Loucy (cell line): ENCODE measurements at regions not wholly inside any gene's neighbourhood (a gene's known extent, or its start where the extent isn't known, plus 50 kb on each side); places are given as distances from the start of the nearest gene placed in this dataset.

Experiments
- H2AFZ ChIP-seq: fragments of 200-600 bp; sonication (generic); 2 replicates; pipeline ENCODE4 v1.6.0; 2016; ENCODE audit warnings: antibody characterized with exemption, mild to moderate bottlenecking, low read length, moderate library complexity
- H3F3A ChIP-seq: fragments of 200-600 bp; 2 replicates; pipeline ENCODE4 v1.6.0; 2016; ENCODE audit warnings: antibody characterized with exemption, low read depth, mild to moderate bottlenecking
- H3K27me3 ChIP-seq: fragments of 200-600 bp; sonication (generic); 2 replicates; pipeline ENCODE4 v1.6.1; 2014; ENCODE audit warnings: low read length, mild to moderate bottlenecking; ENCODE audit not compliant: insufficient read depth, poor library complexity, severe bottlenecking
- H3K36me3 ChIP-seq: fragments of 200-600 bp; sonication (generic); 2 replicates; pipeline ENCODE4 v1.6.1; 2016; ENCODE audit warnings: low read length; ENCODE audit not compliant: insufficient read depth
- H3K4me1 ChIP-seq: fragments of 200-600 bp; sonication (generic); 2 replicates; pipeline ENCODE4 v1.5.1; 2014; ENCODE audit warnings: low read length, mild to moderate bottlenecking; ENCODE audit not compliant: insufficient read depth, poor library complexity, severe bottlenecking
- H3K4me2 ChIP-seq: fragments of 200-600 bp; sonication (generic); 2 replicates; pipeline ENCODE4 v1.6.0; 2014; ENCODE audit warnings: antibody characterized with exemption, low read length, low read depth, mild to moderate bottlenecking; ENCODE audit not compliant: poor library complexity, severe bottlenecking
- H3K4me3 ChIP-seq: fragments of 200-600 bp; sonication (generic); 2 replicates; pipeline ENCODE4 v1.5.1; 2014; ENCODE audit warnings: low read length, mild to moderate bottlenecking, mixed read lengths; ENCODE audit not compliant: poor library complexity, severe bottlenecking
- H3K79me2 ChIP-seq: fragments of 200-600 bp; sonication (generic); 2 replicates; pipeline ENCODE4 v1.6.1; 2014; ENCODE audit warnings: low read length; ENCODE audit not compliant: insufficient read depth
- H3K9ac ChIP-seq: fragments of 200-600 bp; sonication (generic); 2 replicates; pipeline ENCODE4 v1.6.0; 2014; ENCODE audit warnings: mild to moderate bottlenecking, low read depth, low read length, moderate library complexity; ENCODE audit not compliant: poor library complexity, severe bottlenecking
- H3K9me2 ChIP-seq: fragments of 200-600 bp; sonication (generic); replicated peaks from 2 replicates; pipeline ENCODE4 v1.6.1; 2016; ENCODE audit warnings: low read depth, low read length, mixed read lengths
- H3K9me3 ChIP-seq: fragments of 200-600 bp; sonication (generic); 2 replicates; pipeline ENCODE4 v1.6.1; 2014; ENCODE audit warnings: mild to moderate bottlenecking, antibody characterized with exemption, low read length, low read depth; ENCODE audit not compliant: insufficient read depth
- H4K20me1 ChIP-seq: fragments of 200-600 bp; sonication (generic); 2 replicates; pipeline ENCODE4 v1.6.0; 2014; ENCODE audit warnings: antibody characterized with exemption, low read length, mild to moderate bottlenecking; ENCODE audit not compliant: insufficient read depth, poor library complexity, severe bottlenecking
- EZH2phosphoT487 ChIP-seq: fragments of 200-600 bp; IDR thresholded peaks from 2 replicates; pipeline ENCODE4 v1.6.1; 2018; ENCODE audit warnings: antibody characterized with exemption, mild to moderate bottlenecking, moderate library complexity, borderline replicate concordance
- TF ChIP-seq, protein P1 (sequence below): fragments of 200-600 bp; sonication (generic); conservative IDR thresholded peaks from 2 replicates; pipeline ENCODE4 v1.5.1; 2014; ENCODE audit warnings: mild to moderate bottlenecking, antibody characterized with exemption, low read length

GRCh38 chr10:9944690-9945089 lies 1073.0 kb upstream of the CELF2 start:
- Histone ChIP-seq H2AFZ (no peak overlapping the region), H3K27me3 (no peaks in the 10 kb centered on the region), H3K79me2 (no peaks in the 10 kb centered on the region), H3K9me3 (no peaks in the 10 kb centered on the region), H3K9ac (no peak overlapping the region), H3K4me1 (no peaks in the 10 kb centered on the region), H3F3A (no peaks in the 10 kb centered on the region), H3K4me3 (no peak overlapping the region), H3K36me3 (no peaks in the 10 kb centered on the region), H3K9me2 (no peaks in the 10 kb centered on the region), H4K20me1 (no peaks in the 10 kb centered on the region), H3K4me2 (no peak overlapping the region)
- TF ChIP-seq, protein P1, sequence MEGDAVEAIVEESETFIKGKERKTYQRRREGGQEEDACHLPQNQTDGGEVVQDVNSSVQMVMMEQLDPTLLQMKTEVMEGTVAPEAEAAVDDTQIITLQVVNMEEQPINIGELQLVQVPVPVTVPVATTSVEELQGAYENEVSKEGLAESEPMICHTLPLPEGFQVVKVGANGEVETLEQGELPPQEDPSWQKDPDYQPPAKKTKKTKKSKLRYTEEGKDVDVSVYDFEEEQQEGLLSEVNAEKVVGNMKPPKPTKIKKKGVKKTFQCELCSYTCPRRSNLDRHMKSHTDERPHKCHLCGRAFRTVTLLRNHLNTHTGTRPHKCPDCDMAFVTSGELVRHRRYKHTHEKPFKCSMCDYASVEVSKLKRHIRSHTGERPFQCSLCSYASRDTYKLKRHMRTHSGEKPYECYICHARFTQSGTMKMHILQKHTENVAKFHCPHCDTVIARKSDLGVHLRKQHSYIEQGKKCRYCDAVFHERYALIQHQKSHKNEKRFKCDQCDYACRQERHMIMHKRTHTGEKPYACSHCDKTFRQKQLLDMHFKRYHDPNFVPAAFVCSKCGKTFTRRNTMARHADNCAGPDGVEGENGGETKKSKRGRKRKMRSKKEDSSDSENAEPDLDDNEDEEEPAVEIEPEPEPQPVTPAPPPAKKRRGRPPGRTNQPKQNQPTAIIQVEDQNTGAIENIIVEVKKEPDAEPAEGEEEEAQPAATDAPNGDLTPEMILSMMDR: no peak
- TF ChIP-seq EZH2phosphoT487: no peak

GRCh38 chr10:9950070-9950469 lies 1067.6 kb upstream of the CELF2 start:
- Histone ChIP-seq H3K27me3 (no peaks in the 10 kb centered on the region), H3K9me2 (no peaks in the 10 kb centered on the region), H3K9me3 (no peaks in the 10 kb centered on the region), H3K4me1 (no peaks in the 10 kb centered on the region), H3K9ac (no peak overlapping the region), H3F3A (no peaks in the 10 kb centered on the region), H3K36me3 (no peaks in the 10 kb centered on the region), H3K4me3 (no peak overlapping the region), H2AFZ (no peak overlapping the region), H3K4me2 (no peak overlapping the region), H3K79me2 (no peaks in the 10 kb centered on the region), H4K20me1 (no peaks in the 10 kb centered on the region)
- TF ChIP-seq EZH2phosphoT487: no peak
- TF ChIP-seq, protein P1: no peak

DNA sequence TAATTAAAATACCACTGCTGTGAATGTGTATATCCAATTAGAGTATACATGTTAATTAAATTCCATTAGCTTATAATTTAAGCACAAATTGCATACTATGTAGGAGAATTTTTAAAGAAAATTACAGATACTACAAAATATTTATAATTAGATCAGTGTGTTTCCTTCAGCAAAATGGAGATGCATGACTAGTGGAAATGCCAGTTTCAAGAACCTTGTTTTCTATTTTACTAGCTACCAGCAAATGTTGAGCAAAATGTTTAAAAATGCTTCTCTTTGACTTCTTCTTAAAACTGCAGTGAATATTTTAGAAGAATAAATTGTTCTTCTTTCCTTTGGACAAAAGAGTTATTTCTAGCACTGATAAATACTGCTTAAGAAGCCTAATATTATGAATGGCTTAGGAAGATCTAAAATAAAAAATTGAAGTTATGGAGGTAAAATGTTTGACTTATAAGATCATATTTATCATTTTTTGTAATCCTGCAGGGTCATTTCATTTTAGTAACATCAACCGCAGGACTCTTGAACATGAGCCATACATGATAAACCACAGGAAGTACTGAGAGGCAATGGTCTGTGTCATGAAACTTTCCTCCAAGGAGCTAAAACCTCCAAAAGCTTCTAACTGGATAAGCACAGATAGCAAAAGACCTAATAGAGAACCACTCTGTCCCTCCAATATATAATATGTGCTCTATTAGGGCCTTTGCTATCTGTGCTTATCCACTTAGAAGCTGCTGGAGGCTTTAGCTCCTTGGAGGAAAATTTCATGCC lies 1066.0 kb upstream of the CELF2 start:
- H3K36me3 ChIP-seq: no peaks in the 10 kb centered on the region

More for the DNA sequence above, 1066.0 kb upstream of the CELF2 start:
- Histone ChIP-seq H4K20me1 (no peaks in the 10 kb centered on the region), H3K4me1 (no peaks in the 10 kb centered on the region), H3K4me3 (no peak overlapping the region), H3K79me2 (no peaks in the 10 kb centered on the region), H2AFZ (no peak overlapping the region), H3K9ac (no peak overlapping the region), H3F3A (no peaks in the 10 kb centered on the region), H3K9me2 (no peaks in the 10 kb centered on the region), H3K4me2 (no peak overlapping the region), H3K9me3 (no peaks in the 10 kb centered on the region), H3K27me3 (no peaks in the 10 kb centered on the region)
- TF ChIP-seq EZH2phosphoT487: no peak
- TF ChIP-seq, protein P1: no peak
